Esophagus mucosa (tissue), 1 donor: ENCODE measurements at regions not wholly inside any gene's neighbourhood (a gene's known extent, or its start where the extent isn't known, plus 50 kb on each side); places are given as distances from the start of the nearest gene placed in this dataset.
"Not testable (repeated sequence)": the region's sequence is repeated elsewhere in the genome, so short reads cannot be mapped to it uniquely, and the experiment has no call there.

Experiments used
- ATAC-seq: fragments of 200-7000 bp; cut with Tn5 transposase; one replicate; pipeline ENCODE4 v1.9.1; 2020
- donor health status: DM: yes; HTN: yes; CAD: no.

GRCh38 chr18:33853187-33853586, 275.2 kb downstream of the ASXL3 start:
- no peak for ATAC-seq

GRCh38 chr18:33851546-33852078, 273.6 kb downstream of the ASXL3 start:
- ATAC-seq: no peak

- no peak for ATAC-seq
Observed at GRCh38 chr18:33849731-33850130, 271.7 kb downstream of the ASXL3 start.

GRCh38 chr18:33844232-33844631, 266.2 kb downstream of the ASXL3 start:
- no peak for ATAC-seq

- ATAC-seq: no peak
Observed at GRCh38 chr18:33841221-33841967, 263.4 kb downstream of the ASXL3 start.

- ATAC-seq: no peak
Observed at GRCh38 chr18:33840212-33840593, 262.2 kb downstream of the ASXL3 start.

- no peak for ATAC-seq
Observed at GRCh38 chr18:33839452-33840211, 261.6 kb downstream of the ASXL3 start.

GRCh38 chr18:33838054-33838453, 260.0 kb downstream of the ASXL3 start:
- ATAC-seq: no peak

- no peak for ATAC-seq
Observed at GRCh38 chr18:33837191-33837590, 259.2 kb downstream of the ASXL3 start.

- no peak for ATAC-seq
Observed at GRCh38 chr18:33836564-33836963, 258.5 kb downstream of the ASXL3 start.

GRCh38 chr18:33835419-33835818, 257.4 kb downstream of the ASXL3 start:
- no peak for ATAC-seq

GRCh38 chr18:33833842-33834241, 255.8 kb downstream of the ASXL3 start:
- no peak for ATAC-seq

GRCh38 chr18:33831424-33831823, 253.4 kb downstream of the ASXL3 start:
- ATAC-seq: no peak

GRCh38 chr18:33830213-33830612, 252.2 kb downstream of the ASXL3 start:
- ATAC-seq: no peak

GRCh38 chr18:33828949-33829348, 250.9 kb downstream of the ASXL3 start:
- no peak for ATAC-seq

- no peak for ATAC-seq
Observed at GRCh38 chr18:33826151-33826550, 248.1 kb downstream of the ASXL3 start.

- ATAC-seq: peak; percentile 97
Observed at GRCh38 chr18:33821503-33821902, 243.5 kb downstream of the ASXL3 start.

GRCh38 chr18:33820517-33821371, 242.7 kb downstream of the ASXL3 start:
- ATAC-seq: no peak

- ATAC-seq: not testable (repeated sequence)
Observed at GRCh38 chr18:33819692-33820343, 241.8 kb downstream of the ASXL3 start.

- no peak for ATAC-seq
Observed at GRCh38 chr18:33818145-33818544, 240.1 kb downstream of the ASXL3 start.

- ATAC-seq: no peak
Observed at GRCh38 chr18:33817096-33817495, 239.1 kb downstream of the ASXL3 start.

- no peak for ATAC-seq
Observed at GRCh38 chr18:33814546-33814945, 236.5 kb downstream of the ASXL3 start.
